OCI-M2 (cell line): ENCODE measurements at regions not wholly inside any gene's neighbourhood (a gene's known extent, or its start where the extent isn't known, plus 50 kb on each side); places are given as distances from the start of the nearest gene placed in this dataset.
"Not testable (repeated sequence)": the region's sequence is repeated elsewhere in the genome, so short reads cannot be mapped to it uniquely, and the experiment has no call there.

Experiments
- DNase-seq: peaks from one replicate; lab custom pipeline; 2025; ENCODE audit not compliant: unreplicated experiment; lab: John Stamatoyannopoulos, UW

DNA sequence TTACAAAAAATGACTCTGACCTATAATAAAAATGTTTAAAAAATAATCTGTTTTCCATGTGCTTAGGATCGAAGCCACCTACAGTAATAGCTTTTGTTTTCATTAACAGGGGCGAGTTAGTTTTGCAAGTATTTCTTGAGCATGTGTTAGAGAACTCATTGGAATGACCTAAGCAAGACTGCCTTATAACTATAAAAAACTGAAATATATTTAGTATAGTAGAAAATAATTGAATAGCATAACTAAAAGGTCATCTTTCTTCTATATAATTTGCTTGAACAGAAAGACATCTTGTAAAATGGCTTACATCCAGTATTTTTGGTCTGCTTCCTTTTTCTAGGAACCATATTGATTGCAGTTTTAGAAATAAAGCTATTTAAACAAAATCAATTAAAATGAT, 241.5 kb upstream of the NRIP1 start:
- no peak for DNase-seq

DNA sequence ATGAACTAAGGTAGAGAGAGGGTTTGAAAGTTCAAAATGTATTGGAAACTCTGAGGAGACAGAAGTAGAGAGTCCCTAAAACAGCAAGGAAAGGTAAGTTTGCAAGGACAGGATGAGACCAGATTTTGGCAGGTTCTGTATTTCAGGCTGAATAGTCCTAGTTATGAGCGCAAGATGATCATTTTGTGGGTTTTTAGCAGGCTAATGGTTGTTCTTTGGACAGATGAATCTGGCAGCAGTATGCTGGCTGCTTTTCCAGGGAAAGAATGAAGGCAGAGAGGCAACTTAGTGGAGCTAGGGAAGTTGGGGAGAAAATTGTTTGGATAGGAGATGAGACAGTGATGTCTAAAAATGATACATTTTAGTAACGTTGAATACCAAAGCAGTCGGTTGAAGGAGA, 243.5 kb upstream of the NRIP1 start:
- no peak for DNase-seq

DNA sequence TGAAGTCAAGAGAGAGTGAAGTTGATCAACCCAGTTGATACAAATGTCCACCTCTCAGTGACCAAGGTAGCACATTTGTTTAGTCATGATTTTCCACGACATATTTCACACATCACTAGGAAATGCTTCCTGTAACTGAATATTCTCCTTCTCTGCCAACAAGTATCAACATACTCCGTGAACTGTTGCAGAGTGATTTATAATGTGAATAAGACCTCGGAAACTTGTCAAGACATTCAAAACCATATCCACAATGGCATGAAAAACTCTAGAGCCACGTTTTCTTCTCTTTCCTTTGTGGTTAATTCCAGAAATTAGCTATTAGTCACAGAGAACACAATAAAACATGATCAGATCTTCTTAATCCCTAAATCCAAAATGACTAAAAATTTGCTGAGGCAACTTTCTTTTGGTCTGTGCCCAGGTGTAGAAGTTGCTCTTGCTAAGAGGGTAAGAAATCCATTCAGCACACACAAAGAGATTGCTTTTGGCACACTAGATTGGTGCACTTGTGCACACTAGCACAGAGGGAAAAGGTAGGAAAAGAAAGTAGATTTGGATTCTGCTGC, 244.3 kb upstream of the NRIP1 start:
- no peak for DNase-seq

DNA sequence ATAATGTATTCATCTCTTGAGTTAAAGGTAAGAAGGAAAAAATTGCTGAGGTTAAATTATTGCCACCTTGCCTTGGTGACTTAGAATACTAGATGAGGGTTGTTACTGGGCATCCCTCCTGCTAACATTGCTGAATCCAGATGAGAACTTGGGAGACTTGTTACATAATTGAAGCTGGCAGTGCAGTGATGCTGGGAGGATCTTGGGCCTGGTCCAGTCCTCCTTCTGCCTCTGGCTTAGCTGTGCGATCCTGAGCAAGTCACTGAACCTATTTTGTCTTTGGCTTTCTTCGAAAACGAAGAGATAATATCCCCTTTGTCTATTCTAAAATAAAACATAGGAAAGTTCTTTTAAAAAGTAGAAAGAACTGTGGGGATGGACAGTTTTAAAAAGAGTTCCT, 244.9 kb upstream of the NRIP1 start:
- no peak for DNase-seq

DNA sequence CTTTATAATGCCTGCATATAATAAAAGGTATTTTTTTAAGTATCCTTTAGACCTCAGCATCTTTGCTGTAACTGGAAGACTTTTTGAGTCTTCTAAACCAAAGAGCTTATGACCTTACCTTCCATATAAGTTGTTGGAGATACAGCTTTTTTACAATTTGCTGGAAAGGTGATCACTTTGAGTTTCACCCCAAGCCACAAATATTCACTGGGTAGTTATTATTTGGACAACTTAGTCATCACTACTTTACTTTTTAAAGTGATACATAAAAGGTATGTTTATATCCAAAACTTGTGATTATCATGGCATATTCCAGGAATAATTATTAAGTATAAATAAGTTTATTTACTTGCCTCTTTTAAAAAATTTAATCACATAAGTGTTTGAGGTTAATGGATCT, 246.7 kb upstream of the NRIP1 start:
- no peak for DNase-seq

DNA sequence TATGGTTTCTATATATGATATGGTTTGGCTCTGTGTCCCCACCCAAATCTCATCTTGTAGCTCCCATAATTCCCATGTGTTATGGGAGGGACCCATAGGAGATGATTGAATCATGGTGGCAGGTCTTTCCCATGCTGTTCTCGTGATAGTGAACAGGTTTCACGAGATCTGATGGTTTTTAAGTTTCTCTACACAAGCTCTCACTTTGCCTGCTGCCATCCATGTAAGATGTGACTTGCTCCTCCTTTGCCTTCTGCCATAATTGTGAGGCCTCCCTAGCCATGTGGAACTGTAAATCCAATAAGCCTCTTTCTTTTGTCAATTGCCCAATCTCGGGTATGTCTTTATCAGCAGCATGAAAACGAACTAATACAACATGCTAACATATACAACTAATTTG, 252.2 kb upstream of the NRIP1 start:
- not testable (repeated sequence) for DNase-seq

DNA sequence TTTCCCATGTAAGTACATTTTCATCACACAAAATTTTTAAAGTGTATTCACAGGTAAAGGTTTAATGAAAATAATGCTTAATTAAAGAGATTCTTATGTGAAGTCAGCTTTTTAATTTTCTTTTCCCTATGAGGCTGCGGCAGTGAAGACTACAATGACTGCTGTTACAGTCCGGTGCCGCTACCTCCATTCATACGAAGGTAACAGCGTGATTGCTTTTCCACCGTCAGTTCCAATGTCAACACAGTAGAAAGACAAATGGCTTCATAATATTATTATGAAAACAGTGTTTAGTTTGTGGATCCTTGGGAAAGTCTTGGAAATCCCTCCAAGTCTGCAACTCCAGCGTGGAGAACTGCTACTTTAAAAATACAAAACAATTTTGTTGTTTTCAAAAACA, 254.9 kb upstream of the NRIP1 start:
- no peak for DNase-seq

DNA sequence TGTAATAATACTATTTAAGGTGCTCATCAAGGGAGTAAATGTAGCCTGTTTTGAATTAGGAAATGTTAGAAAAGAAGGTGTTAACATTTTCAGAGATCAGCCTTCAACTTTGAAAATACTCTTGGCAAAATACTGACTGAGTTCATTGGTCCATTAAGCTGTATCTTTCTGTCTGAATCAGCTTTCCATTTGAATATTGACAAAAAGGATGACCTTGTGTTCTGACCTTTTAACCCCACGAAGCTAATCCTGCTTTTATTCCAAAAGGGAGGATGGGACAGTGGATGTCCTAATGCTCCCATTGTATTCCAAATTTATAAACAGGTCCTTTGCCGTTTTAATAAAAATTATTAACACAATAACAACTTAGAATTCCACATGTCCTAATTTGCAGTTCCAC, 259.7 kb upstream of the NRIP1 start:
- no peak for DNase-seq

DNA sequence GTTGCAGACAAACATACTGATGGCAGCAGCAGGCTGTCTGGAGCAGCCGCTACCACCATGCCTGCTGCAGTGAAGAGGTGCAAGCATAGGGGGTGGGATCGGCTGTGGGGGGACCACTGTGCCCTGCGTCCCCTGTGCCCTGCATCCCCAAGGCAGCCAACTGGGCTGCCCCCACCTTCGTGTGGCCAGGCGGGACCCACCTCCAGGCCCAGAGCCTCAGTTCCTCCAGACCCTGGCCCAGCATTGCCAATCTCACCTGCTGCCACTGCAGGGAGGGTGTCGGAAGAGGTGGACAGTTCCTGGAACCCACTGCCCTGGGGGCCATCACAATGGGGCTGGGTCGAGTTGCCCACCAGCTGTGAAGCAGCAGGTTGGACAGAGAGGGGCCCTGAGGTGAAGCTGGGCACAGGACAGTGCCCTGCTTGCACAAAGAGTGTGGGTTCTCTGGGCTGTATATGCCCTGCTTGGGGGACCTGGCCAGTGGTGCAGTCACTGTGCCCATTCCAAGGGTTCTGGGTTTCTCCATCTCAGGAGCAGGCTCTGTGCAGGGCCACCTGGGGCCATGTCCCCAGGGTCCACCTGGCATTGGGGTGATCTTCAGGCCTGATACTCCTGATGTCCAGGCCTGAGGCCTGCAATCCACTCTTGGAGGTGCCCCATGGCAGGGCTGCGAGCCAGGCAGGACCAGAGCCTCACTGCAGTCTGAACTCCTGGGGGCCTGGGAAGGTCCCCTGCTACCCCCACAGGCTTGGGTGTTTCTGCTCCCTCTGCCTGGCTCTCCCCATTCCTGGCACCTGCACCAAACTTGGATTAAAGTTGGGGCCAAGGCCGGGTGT, 261.4 kb upstream of the NRIP1 start:
- DNase-seq = no peak

DNA sequence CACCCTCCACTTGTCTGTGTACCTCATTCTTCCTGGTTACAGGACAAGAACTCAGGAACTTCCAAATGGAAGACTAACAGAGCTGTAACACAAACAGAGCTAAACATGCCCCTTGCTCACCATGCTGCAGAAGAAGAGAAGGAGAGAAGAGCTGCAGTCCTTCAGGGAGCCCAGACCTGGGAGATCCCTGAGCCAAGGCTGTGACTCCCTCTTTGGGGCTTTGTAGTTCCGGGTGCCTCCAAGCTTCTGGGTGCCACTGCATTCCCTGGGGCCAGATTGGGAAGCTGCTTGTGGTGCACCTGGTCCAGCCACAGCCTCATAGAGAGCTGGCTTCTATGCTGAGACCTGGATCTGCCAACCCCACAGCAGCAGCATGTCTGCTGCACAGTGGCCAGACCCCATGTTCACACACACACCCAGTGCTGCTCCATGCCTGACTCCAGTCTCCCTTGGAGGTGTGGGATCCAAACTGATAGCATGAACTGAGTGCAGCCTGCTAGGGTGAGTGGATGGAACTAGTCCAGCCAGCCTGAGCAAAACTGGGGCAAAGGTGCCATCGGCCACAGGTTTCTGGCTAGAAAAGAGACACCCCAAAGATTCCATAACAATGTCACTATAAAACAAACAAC, 263.0 kb upstream of the NRIP1 start:
- no peak for DNase-seq

DNA sequence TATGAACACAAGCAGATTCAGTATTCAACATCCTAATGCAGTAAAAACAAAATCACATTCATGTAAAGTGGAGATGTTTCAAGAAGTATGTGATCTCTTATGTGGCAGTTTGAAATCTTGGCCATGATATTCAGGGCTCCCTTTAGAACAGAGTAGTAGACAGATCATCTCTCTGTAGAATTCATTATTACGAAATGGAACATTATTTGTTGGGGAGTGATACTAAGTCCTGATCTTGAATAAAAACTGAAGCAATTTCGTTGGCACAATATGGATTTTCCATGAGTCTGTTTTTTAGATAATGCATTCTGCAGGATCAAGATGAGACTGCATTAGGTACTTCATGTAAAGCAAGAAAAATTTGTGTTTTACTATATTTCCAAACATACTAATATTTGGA, 264.4 kb upstream of the NRIP1 start:
- no peak for DNase-seq

DNA sequence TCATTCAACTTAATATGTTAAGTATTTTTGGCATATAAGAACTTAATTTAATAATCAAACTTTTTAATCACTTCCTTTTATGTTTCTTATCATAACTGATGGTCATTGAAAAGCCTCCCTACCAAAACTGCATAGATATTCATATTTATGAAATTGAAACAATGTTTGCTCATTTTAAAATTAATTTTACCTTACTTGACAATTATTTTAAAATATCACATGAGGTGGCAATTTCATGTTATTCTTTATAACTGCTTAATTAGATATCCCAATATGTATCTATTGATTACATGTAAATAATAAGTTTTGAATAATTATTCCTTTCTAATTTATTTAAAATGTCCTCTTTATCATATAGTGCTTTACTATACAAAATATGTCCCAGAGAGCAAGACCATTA, 266.1 kb upstream of the NRIP1 start:
- DNase-seq = no peak

DNA sequence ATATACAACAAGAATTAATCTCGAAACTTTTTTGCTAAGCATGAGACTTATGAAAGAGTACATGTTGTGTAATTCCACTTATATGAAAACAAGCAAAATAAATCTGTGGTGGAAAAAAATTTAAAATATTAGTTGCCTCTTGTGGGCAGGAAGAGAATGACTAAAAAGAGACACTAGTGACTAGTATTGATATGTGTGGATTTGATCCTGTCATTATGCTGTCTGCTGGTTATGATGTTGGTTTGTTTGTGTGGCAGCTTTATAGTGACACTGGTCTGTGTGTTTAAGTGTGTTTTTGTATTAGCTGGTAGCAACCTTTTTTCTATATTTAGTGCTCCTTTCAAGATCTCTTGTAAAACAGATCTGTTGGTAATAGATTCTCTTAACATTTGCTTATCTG, 267.8 kb upstream of the NRIP1 start:
- DNase-seq = no peak

DNA sequence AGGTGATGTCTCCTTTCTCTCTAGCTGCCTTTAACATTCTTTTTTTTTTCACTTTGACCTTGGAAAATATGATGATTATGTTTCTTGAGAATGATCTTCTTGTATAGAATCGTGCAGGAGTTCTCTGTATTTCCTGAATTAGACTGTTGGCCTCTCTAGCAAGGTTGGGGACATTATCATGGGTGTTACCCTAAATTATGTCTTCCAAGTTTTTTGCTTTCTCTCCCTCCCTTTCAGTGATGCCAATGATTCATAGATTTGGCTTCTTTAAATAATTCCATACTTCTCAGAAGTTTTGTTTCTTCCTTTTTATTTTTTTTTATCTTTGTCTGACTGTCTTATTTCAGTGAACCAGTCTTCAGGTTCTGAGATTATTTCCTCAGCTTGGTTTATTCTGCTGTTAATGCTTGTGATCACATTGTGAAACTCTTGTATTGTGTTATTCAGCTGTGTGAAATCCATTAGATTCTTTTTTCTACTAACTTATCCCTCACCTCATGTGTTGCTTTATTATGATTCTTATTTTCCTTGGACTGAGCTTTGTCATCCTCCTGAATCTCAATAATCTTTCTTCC, 268.4 kb upstream of the NRIP1 start:
- DNase-seq = no peak

DNA sequence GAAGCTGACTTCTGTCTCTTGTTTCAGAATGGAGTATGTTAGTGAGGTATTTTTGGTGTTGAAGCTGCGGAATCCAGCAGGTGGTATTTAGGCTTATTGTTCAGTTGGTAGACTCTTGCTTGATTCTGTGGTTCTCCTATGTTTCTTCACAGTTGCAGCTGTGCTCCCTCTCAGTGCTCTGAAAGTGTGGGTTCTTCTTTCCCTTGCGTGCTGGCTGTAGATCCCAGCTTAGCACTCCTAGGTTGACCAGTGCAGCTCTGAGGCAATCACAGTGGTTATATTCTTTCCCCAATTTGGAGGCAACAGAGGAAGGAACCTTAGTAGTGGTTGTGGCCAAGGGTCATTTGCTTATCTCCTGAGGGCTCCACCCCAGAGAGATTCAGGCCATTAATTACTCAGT, 269.2 kb upstream of the NRIP1 start:
- no peak for DNase-seq

DNA sequence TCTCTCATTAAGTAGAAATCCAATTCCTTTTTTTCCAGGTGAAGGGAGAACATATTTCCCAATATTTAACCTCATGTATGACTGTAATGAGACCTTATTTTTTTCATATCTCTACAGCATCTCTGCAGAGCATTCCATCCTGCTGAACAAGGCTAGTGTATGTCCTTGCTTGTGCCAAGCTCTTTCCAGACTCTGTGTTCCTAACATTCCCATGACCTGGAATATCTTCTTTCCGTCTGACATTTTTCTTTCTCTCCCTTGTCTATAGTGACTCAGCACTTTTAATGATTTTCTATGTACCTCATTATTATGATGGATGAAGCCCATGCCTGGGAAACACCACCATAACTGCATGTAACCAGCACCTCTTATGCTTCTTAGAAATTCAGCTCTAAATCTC, 278.3 kb upstream of the NRIP1 start:
- DNase-seq = no peak

DNA sequence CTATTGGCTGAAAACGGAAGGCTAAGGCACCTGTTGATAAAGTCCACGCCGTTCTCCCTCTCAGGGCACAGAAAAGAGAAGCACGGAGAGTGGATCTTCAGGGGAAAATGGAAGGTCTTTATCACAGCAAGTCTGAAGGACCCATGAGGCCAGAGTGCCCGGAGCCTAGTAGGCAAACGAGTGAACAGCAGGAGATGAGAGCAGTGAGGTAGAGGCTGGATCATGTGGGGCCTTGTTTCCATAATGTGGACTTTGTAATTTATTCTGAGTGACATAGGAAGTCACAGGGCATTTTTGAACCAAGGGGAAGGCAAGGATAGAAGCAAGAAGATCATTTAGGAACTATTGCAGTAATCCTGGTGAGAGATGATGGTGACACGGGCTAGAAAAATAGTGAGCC, 287.2 kb upstream of the NRIP1 start:
- DNase-seq = no peak

DNA sequence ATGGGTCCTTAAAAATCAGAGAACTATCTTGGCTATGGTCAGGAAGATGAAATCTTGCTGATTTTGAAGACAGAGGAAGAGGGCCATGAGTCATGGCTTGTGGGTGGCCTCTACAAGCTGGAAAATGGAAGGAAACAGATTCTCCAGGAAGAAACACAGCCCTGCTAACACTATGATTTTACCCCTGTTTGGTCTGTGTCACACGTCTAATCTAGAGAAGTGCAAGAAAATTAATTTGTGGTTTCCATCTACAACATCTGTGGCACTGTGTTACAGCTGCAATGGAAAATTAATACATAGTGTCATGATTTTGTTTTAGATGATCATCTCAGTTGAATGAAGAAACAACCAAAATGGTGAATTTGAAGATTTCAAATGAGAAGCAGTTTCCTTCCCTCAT, 288.7 kb upstream of the NRIP1 start:
- no peak for DNase-seq

DNA sequence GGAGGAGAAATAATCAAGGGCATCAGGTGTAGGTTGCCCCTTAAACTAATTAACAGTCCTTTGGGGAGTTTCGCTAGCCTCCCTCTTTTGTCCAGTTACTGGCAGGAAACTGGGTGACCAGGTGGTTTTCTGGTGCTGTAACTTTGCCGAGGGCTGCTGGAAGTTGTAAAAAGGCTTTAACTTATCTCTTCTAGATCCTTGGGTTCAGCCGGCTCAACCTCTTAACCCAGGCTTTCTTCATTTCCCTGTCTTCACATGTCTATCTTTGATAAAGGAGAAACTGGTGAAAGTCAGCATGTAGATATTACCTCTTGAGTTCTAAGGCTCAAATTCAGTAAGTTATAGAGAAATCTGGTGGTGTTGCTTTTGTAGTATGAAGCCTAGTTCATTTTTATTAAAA, 289.7 kb upstream of the NRIP1 start:
- no peak for DNase-seq

DNA sequence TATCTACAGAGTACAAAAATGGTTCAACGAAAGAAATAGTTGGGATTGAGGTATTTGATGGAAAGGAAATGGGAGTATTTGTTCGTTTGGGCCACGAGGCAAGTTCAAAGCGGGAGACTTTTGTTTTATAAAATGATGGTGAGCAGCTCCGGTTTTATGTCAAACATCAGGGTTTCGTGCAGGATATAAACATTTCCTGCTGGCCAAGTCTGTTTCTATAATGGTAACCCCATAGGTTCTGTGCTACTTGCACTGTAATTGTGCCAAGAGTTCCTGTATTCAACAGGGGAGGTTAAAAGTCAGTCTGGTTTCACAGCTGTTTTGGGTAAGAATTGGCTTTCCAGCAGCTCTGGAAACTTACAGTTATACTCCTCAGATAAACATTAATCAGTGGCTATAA, 290.3 kb upstream of the NRIP1 start:
- no peak for DNase-seq

DNA sequence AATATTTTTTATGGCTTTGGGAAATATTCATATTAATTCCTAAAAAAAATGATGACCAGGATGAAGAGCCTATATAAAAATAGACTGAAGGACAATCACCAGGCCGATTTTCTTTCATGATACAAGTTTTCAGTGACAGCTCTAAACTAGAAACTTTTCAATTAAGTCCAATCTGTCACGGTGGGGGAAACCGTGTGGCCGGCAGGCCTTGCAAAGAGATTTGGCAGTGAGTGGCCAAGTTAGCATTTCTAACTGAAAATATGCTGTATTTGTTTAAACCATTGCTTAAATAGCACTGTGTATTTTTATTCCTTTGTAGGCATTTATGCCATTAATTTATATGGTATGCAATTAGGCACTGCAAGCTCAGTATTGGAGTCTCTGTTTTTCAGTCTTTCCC, 294.5 kb upstream of the NRIP1 start:
- DNase-seq = no peak

DNA sequence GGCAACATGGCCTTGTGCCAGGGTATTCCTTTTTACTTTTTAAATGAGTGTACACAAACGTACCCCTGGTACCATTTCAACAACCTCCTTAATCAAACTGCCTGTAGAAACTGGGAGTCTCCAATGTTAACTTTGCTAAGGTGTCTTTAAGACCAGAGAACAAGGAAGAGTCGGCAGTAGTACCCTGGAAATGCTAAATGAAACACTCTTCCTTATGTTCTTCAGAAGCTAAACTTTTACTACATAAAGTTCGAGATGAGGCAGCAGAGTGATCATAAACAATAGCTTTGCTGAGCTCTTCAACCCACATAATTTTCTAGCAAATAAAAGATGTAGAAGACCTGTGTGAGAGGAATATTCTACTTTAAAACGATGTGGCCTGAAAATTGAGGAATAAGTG, 297.7 kb upstream of the NRIP1 start:
- DNase-seq = no peak
